ENCODE measurements at regions not wholly inside any gene's neighbourhood (a gene's known extent, or its start where the extent isn't known, plus 50 kb on each side); places are given as distances from the start of the nearest gene placed in this dataset.
A peak's percentile ranks its signal among the peaks of the same experiment; 100 is the strongest.

GRCh38 chr10:15462253-15462897 lies 91.3 kb upstream of the FAM171A1 start:
- no peak for DNase-seq

- DNase-seq, result no peak
These were observed 90.4 kb upstream of the FAM171A1 start for GRCh38 chr10:15461353-15462108.

- no peak for DNase-seq
These were observed 89.6 kb upstream of the FAM171A1 start for GRCh38 chr10:15460661-15461060.

GRCh38 chr10:15459218-15459617 lies 88.1 kb upstream of the FAM171A1 start:
- no peak for DNase-seq

GRCh38 chr10:15457382-15457781 lies 86.3 kb upstream of the FAM171A1 start:
- no peak for DNase-seq

GRCh38 chr10:15455456-15455855 lies 84.4 kb upstream of the FAM171A1 start:
- DNase-seq, result no peak

- DNase-seq, result no peak
These were observed 82.8 kb upstream of the FAM171A1 start for GRCh38 chr10:15453926-15454325.

GRCh38 chr10:15453457-15453856 lies 82.4 kb upstream of the FAM171A1 start:
- no peak for DNase-seq

GRCh38 chr10:15452545-15452944 lies 81.5 kb upstream of the FAM171A1 start:
- DNase-seq, result no peak

- DNase-seq, result no peak
These were observed 80.3 kb upstream of the FAM171A1 start for GRCh38 chr10:15451137-15452094.

GRCh38 chr10:15448598-15448997 lies 77.5 kb upstream of the FAM171A1 start:
- DNase-seq, result no peak

- no peak for DNase-seq
These were observed 73.9 kb upstream of the FAM171A1 start for GRCh38 chr10:15445006-15445390.

- no peak for DNase-seq
These were observed 73.3 kb upstream of the FAM171A1 start for GRCh38 chr10:15444105-15445005.

- no peak for DNase-seq
These were observed 71.0 kb upstream of the FAM171A1 start for GRCh38 chr10:15442056-15442455.

GRCh38 chr10:15440204-15440711 lies 69.2 kb upstream of the FAM171A1 start:
- no peak for DNase-seq

GRCh38 chr10:15439341-15439842 lies 68.3 kb upstream of the FAM171A1 start:
- no peak for DNase-seq

- no peak for DNase-seq
These were observed 65.6 kb upstream of the FAM171A1 start for GRCh38 chr10:15436696-15437095.

- DNase-seq, result peak; percentile 24
These were observed 62.9 kb upstream of the FAM171A1 start for GRCh38 chr10:15433850-15434537.

GRCh38 chr10:15432266-15432665 lies 61.2 kb upstream of the FAM171A1 start:
- DNase-seq, result no peak

GRCh38 chr10:15430969-15431771 lies 60.1 kb upstream of the FAM171A1 start:
- no peak for DNase-seq

Data from NCI-H774 (cell line).